ENCODE measurements at regions not wholly inside any gene's neighbourhood (a gene's known extent, or its start where the extent isn't known, plus 50 kb on each side); places are given as distances from the start of the nearest gene placed in this dataset.

GRCh38 chr3:117218641-117219048, 509.1 kb downstream of the TUSC7 start (continued):
- no peak for TF ChIP-seq SP1 (IDR thresholded peaks at IDR 0.05; ENCODE audit: low read depth, low read length)
- no peak for TF ChIP-seq RXRA (IDR thresholded peaks at IDR 0.05; ENCODE audit: insufficient read depth, low read depth, low read length)
- TF ChIP-seq TEAD4 (IDR thresholded peaks at IDR 0.05; ENCODE audit: low read depth, low read length), result no peak
- no peak for TF ChIP-seq SIX5 (IDR thresholded peaks at IDR 0.05; ENCODE audit: low read depth, low read length)
- TF ChIP-seq CTBP2 (IDR thresholded peaks at IDR 0.05; ENCODE audit: borderline replicate concordance, insufficient read depth, insufficient read length, low read length), result no peak
- no peak for TF ChIP-seq TBP (IDR thresholded peaks at IDR 0.05; ENCODE audit: low read depth, low read length)
- no peak for TF ChIP-seq USF2 (IDR thresholded peaks at IDR 0.05; ENCODE audit: low read length)
